ENCODE measurements at regions not wholly inside any gene's neighbourhood (a gene's known extent, or its start where the extent isn't known, plus 50 kb on each side); places are given as distances from the start of the nearest gene placed in this dataset.

DNA sequence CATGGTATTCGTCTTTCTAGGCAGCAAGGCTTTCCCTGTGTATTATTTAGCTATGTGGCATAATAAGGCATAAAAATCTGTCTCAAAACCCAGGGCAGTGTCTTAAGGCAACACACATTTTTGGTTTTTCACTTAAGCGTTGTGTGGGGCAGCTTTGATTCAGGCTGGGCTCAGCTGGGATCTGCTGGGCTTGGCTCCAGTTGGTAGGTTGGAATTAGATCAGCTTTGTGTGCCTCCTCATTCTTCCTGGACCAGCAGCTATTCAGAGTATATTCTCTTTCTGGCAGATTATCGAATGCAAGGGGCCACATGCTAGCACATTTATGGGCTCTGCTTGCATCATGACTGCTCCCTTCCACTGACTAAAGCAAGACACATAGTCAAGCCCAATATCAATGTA, 487.9 kb downstream of the RFPL4B start:
- DNase-seq (ENCODE audit: extremely low spot score): no peak
- TF ChIP-seq, protein P1, sequence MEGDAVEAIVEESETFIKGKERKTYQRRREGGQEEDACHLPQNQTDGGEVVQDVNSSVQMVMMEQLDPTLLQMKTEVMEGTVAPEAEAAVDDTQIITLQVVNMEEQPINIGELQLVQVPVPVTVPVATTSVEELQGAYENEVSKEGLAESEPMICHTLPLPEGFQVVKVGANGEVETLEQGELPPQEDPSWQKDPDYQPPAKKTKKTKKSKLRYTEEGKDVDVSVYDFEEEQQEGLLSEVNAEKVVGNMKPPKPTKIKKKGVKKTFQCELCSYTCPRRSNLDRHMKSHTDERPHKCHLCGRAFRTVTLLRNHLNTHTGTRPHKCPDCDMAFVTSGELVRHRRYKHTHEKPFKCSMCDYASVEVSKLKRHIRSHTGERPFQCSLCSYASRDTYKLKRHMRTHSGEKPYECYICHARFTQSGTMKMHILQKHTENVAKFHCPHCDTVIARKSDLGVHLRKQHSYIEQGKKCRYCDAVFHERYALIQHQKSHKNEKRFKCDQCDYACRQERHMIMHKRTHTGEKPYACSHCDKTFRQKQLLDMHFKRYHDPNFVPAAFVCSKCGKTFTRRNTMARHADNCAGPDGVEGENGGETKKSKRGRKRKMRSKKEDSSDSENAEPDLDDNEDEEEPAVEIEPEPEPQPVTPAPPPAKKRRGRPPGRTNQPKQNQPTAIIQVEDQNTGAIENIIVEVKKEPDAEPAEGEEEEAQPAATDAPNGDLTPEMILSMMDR (IDR thresholded peaks at IDR 0.05; ENCODE audit: control extremely low read depth, extremely low read depth, low read depth, missing control alignments): no peak
- ChIA-PET CTCF (interaction anchor here (1.6 kb wide), 1 partner anchor 13 kb away, joined by 5 read pairs; no protein-coding TSS in a partner anchor), POLR2A (no interaction called here)

GRCh38 chr6:112839525-112839961, 492.4 kb downstream of the RFPL4B start:
- CTCF ChIA-PET: interaction anchor here (1.0 to 2.2 kb wide), 3 partner anchors 12 to 50 kb away, joined by 3 to 10 read pairs (median 4); no protein-coding TSS in a partner anchor

DNA sequence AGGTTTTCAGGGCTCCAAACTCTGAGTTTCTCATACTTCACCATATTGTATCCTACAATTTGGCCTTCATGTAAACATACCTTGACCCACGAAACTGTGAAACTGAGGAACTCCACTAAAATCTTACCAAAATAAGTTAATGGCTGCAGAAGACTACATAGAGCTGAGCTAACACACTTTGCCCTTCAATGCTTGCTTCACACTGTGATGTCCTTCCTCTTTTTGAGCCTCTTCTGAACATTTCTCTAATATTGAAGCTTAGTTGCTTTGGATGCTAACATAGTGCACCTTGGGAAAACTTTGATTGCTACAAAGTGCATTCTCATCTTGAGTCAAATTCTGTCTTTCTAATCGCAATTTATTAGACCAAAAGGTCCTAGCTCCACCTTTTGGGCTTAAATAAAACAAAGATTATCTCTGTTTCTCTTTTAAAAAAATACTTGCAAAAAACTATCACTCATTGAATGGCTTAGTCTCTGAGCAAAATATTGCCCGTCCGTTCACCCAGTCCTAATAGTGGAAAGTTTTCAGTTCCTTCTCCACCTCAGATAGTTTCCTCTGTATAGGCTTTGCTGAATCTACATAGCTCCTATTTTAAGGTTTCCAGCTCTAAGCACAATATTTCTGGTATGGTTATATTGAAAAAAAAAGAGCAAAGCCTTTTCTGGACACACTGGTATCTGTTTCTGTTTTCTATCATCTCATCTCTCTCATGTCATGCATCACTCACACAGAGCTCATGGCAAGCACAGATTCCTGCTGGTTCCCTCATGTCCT, 494.6 kb downstream of the RFPL4B start:
- CTCF ChIA-PET: interaction anchor here (0.7 to 2.0 kb wide), 3 partner anchors 12 to 23 kb away, joined by 3 to 4 read pairs (median 4); no protein-coding TSS in a partner anchor
- DNase-seq (ENCODE audit: extremely low spot score): no peak
- POLR2A ChIA-PET: interaction anchor here (1.1 kb wide), 1 partner anchor 1017 kb away, joined by 4 read pairs; no protein-coding TSS in a partner anchor
- TF ChIP-seq, protein P1 (IDR thresholded peaks at IDR 0.05; ENCODE audit: control extremely low read depth, extremely low read depth, low read depth, missing control alignments): no peak

More at GRCh38 chr6:112839525-112839961, 492.4 kb downstream of the RFPL4B start:
- POLR2A ChIA-PET: no interaction called here
- DNase-seq (ENCODE audit: extremely low spot score): no peak
- TF ChIP-seq, protein P1 (IDR thresholded peaks at IDR 0.05; ENCODE audit: control extremely low read depth, extremely low read depth, low read depth, missing control alignments): no peak

DNA sequence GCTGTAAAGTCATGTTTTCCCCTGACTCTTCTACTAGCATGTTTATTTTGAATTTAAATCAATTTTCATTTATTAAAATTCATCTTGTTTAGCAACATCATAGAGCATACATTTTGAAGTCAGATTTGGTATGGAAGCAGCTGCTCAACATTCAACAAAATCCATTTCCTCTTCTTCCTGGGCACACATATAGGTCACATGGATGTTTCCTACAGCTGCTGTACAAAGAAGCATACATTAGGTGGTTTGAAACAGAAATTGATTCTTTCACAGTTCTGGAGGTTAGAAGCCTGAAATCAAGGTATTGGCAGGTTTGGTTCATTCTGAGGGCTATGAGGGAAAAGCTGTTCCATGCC, 495.2 kb downstream of the RFPL4B start:
- ChIA-PET CTCF (interaction anchor here (0.7 to 2.0 kb wide), 3 partner anchors 13 to 23 kb away, joined by 3 to 4 read pairs (median 4); no protein-coding TSS in a partner anchor), POLR2A (interaction anchor here (1.1 kb wide), 1 partner anchor 1017 kb away, joined by 4 read pairs; no protein-coding TSS in a partner anchor)
- no peak for DNase-seq (ENCODE audit: extremely low spot score)
- TF ChIP-seq, protein P1 (IDR thresholded peaks at IDR 0.05; ENCODE audit: control extremely low read depth, extremely low read depth, low read depth, missing control alignments): no peak

GRCh38 chr6:112846681-112847080, 499.6 kb downstream of the RFPL4B start:
- ChIA-PET CTCF (no interaction called here), POLR2A (no interaction called here)
- TF ChIP-seq, protein P1 (IDR thresholded peaks at IDR 0.05; ENCODE audit: control extremely low read depth, extremely low read depth, low read depth, missing control alignments): no peak
- DNase-seq (ENCODE audit: extremely low spot score): no peak

GRCh38 chr6:112851146-112851545, 504.0 kb downstream of the RFPL4B start:
- no peak for DNase-seq (ENCODE audit: extremely low spot score)
- ChIA-PET POLR2A (no interaction called here), CTCF (no interaction called here)
- TF ChIP-seq, protein P1 (IDR thresholded peaks at IDR 0.05; ENCODE audit: control extremely low read depth, extremely low read depth, low read depth, missing control alignments): no peak

All from GM10248 (cell line).